H9 (cell line): ENCODE measurements at regions not wholly inside any gene's neighbourhood (a gene's known extent, or its start where the extent isn't known, plus 50 kb on each side); places are given as distances from the start of the nearest gene placed in this dataset.
"Not testable (repeated sequence)": the region's sequence is repeated elsewhere in the genome, so short reads cannot be mapped to it uniquely, and the experiment has no call there.

Experiments
- DNase-seq: peaks from one replicate; pipeline ENCODE4 v3.0.0-alpha.2; 2017
- H2AFZ ChIP-seq: one replicate; pipeline ENCODE4 v1.6.1; 2013; ENCODE audit warnings: mild to moderate bottlenecking, low read length, control low read depth, moderate library complexity
- H2AK5ac ChIP-seq: 2 replicates; pipeline ENCODE4 v1.6.1; 2013; ENCODE audit warnings: low read length, control low read depth, mixed read lengths; ENCODE audit not compliant: insufficient read length
- H2BK120ac ChIP-seq: one replicate; pipeline ENCODE4 v1.6.1; 2013; ENCODE audit warnings: low read depth, mild to moderate bottlenecking, low read length, control low read depth, inconsistent platforms; ENCODE audit not compliant: poor library complexity, severe bottlenecking
- H2BK12ac ChIP-seq: 2 replicates; pipeline ENCODE4 v1.6.1; 2013; ENCODE audit warnings: low read length, control low read depth, mixed read lengths, low read depth; ENCODE audit not compliant: insufficient read length
- H2BK15ac ChIP-seq: 2 replicates; pipeline ENCODE4 v1.6.1; 2013; ENCODE audit warnings: low read depth, low read length, control low read depth
- H2BK20ac ChIP-seq: one replicate; pipeline ENCODE4 v1.6.1; 2013; ENCODE audit warnings: low read depth, mild to moderate bottlenecking, low read length, control low read depth, inconsistent platforms; ENCODE audit not compliant: poor library complexity, severe bottlenecking
- H2BK5ac ChIP-seq: 2 replicates; pipeline ENCODE4 v1.6.1; 2013; ENCODE audit warnings: low read length, control low read depth, mixed read lengths; ENCODE audit not compliant: insufficient read length
- H3K14ac ChIP-seq: 2 replicates; pipeline ENCODE4 v1.6.1; 2013; ENCODE audit warnings: low read length, control low read depth; ENCODE audit not compliant: insufficient read depth
- H3K18ac ChIP-seq: 2 replicates; pipeline ENCODE4 v1.6.1; 2013; ENCODE audit warnings: low read depth, mild to moderate bottlenecking, mixed read lengths, low read length, control low read depth; ENCODE audit not compliant: insufficient read length
- H3K23ac ChIP-seq: 2 replicates; pipeline ENCODE4 v1.6.1; 2013; ENCODE audit warnings: low read length, control low read depth, mixed read lengths, low read depth; ENCODE audit not compliant: insufficient read length
- H3K23me2 ChIP-seq: 2 replicates; pipeline ENCODE4 v1.6.1; 2013; ENCODE audit warnings: low read depth, mild to moderate bottlenecking, mixed read lengths, low read length, control low read depth; ENCODE audit not compliant: insufficient read length, poor library complexity, severe bottlenecking
- H3K27ac ChIP-seq: 2 replicates; pipeline ENCODE4 v1.5.1; 2013; ENCODE audit warnings: low read length, control low read depth, mixed read lengths, low read depth; ENCODE audit not compliant: insufficient read length
- H3K27me3 ChIP-seq: 2 replicates; pipeline ENCODE4 v1.6.1; 2013; ENCODE audit warnings: low read length, control low read depth, inconsistent platforms; ENCODE audit not compliant: insufficient read depth
- H3K4ac ChIP-seq: 2 replicates; pipeline ENCODE4 v1.6.1; 2013; ENCODE audit warnings: low read depth, mild to moderate bottlenecking, control low read depth, inconsistent platforms, low read length, moderate library complexity
- H3K4me1 ChIP-seq: 2 replicates; pipeline ENCODE4 v1.6.1; 2013; ENCODE audit warnings: low read length, control low read depth, inconsistent platforms; ENCODE audit not compliant: insufficient read depth
- H3K4me2 ChIP-seq: 2 replicates; pipeline ENCODE4 v1.6.1; 2013; ENCODE audit warnings: low read length, control low read depth, mixed read lengths; ENCODE audit not compliant: insufficient read length, insufficient read depth
- H3K56ac ChIP-seq: 2 replicates; pipeline ENCODE4 v1.6.1; 2013; ENCODE audit warnings: low read depth, mild to moderate bottlenecking, mixed read lengths, low read length, control low read depth; ENCODE audit not compliant: insufficient read length
- H3K79me1 ChIP-seq: 2 replicates; pipeline ENCODE4 v1.6.1; 2013; ENCODE audit warnings: low read depth, mild to moderate bottlenecking, moderate library complexity, low read length, control low read depth, inconsistent platforms; ENCODE audit not compliant: insufficient read depth, poor library complexity, severe bottlenecking
- H3K79me2 ChIP-seq: 2 replicates; pipeline ENCODE4 v1.6.1; 2013; ENCODE audit warnings: low read length, control low read depth, inconsistent platforms; ENCODE audit not compliant: insufficient read depth
- H3K9ac ChIP-seq: 2 replicates; pipeline ENCODE4 v1.6.1; 2013; ENCODE audit warnings: low read length, control low read depth, mixed read lengths; ENCODE audit not compliant: insufficient read length; ENCODE audit errors: extremely low read depth
- H3K9me3 ChIP-seq: one replicate; pipeline ENCODE4 v1.6.1; 2013; ENCODE audit warnings: low read depth, low read length, inconsistent platforms; ENCODE audit not compliant: control insufficient read depth
- H3T11ph ChIP-seq: one replicate; pipeline ENCODE4 v1.6.1; 2013; ENCODE audit warnings: mild to moderate bottlenecking, low read length, control low read depth, inconsistent platforms
- H4K20me1 ChIP-seq: one replicate; pipeline ENCODE4 v1.6.1; 2013; ENCODE audit not compliant: control insufficient read depth, insufficient read length, insufficient read depth
- H4K5ac ChIP-seq: 2 replicates; pipeline ENCODE4 v1.6.1; 2013; ENCODE audit warnings: low read depth, mild to moderate bottlenecking, mixed read lengths, low read length, control low read depth; ENCODE audit not compliant: insufficient read length
- H4K8ac ChIP-seq: replicated peaks from 2 replicates; pipeline ENCODE4 v1.6.1; 2013; ENCODE audit warnings: low read length, control low read depth, mixed read lengths, low read depth; ENCODE audit not compliant: insufficient read length
- H4K91ac ChIP-seq: 2 replicates; pipeline ENCODE4 v1.6.1; 2013; ENCODE audit warnings: low read depth, mild to moderate bottlenecking, moderate library complexity, mixed read lengths, low read length, control low read depth; ENCODE audit not compliant: insufficient read length
- H3K27ac Mint-ChIP-seq, 3 experiments: 2 replicates in 2 of 3; 3 replicates in 1 of 3; pipeline ENCODE4 v1.8.0; 2020 to 2021; ENCODE audit warnings: mixed read lengths in 3 of 3, mild to moderate bottlenecking in 1 of 3, moderate library complexity in 1 of 3
- H3K27me3 Mint-ChIP-seq: 2 replicates; pipeline ENCODE4 v1.8.0; 2021; ENCODE audit warnings: low read depth, mild to moderate bottlenecking, moderate library complexity, mixed read lengths
- H3K36me3 Mint-ChIP-seq, 3 experiments: 2 replicates in 2 of 3; 3 replicates in 1 of 3; pipeline ENCODE4 v1.8.0; 2020 to 2021; ENCODE audit warnings: low read depth in 3 of 3, mixed read lengths in 3 of 3; ENCODE audit not compliant: insufficient read depth in 1 of 3
- H3K4me1 Mint-ChIP-seq, 2 experiments: 2 replicates each; pipeline ENCODE4 v1.8.0; 2020; ENCODE audit warnings: mixed read lengths in 2 of 2
- H3K4me3 Mint-ChIP-seq, 2 experiments: 2 replicates in 1 of 2; 3 replicates in 1 of 2; pipeline ENCODE4 v1.8.0; 2020 to 2021; ENCODE audit warnings: mild to moderate bottlenecking in 2 of 2, mixed read lengths in 2 of 2, moderate library complexity in 1 of 2
- H3K9me3 Mint-ChIP-seq, 2 experiments: 2 replicates in 1 of 2; 3 replicates in 1 of 2; pipeline ENCODE4 v1.8.0; 2020; ENCODE audit warnings: mild to moderate bottlenecking in 2 of 2, mixed read lengths in 2 of 2, moderate library complexity in 1 of 2
- CTCF ChIP-seq: fragments of 200-600 bp; sonication (generic); conservative IDR thresholded peaks from 3 replicates; pipeline ENCODE4 v1.8.0; 2021; ENCODE audit warnings: antibody characterized with exemption, mild to moderate bottlenecking
- WGBS: extraction: QIAGEN DNeasy Blood & Tissue Kit; methylation state at CpG from one replicate; pipeline ENCODE4 v1.1.7; 2013; ENCODE audit warnings: missing lambda C conversion rate, low lambda C conversion rate, mixed read lengths; ENCODE audit not compliant: insufficient read length; ENCODE audit errors: extremely low coverage; 5-methylcytosine and 5-hydroxymethylcytosine counted together

GRCh38 chr12:33093534-33093933, 197.0 kb upstream of the PKP2 start:
- Histone ChIP-seq H3T11ph (no peak overlapping the region), H4K8ac (no peak overlapping the region), H2BK20ac (no peak overlapping the region), H3K9ac (no peak overlapping the region), H3K4me2 (no peak overlapping the region), H2BK5ac (no peak overlapping the region), H2BK120ac (no peak overlapping the region), H3K4ac (no peak overlapping the region), H3K56ac (no peak overlapping the region), H3K14ac (no peak overlapping the region), H2AK5ac (no peak overlapping the region), H4K20me1 (no peaks in the 10 kb centered on the region), H2BK15ac (no peak overlapping the region), H2AFZ (no peak overlapping the region), H4K5ac (no peak overlapping the region), H3K9me3 (no peaks in the 10 kb centered on the region), H3K79me2 (no peaks in the 10 kb centered on the region), H3K18ac (no peak overlapping the region), H4K91ac (no peak overlapping the region), H3K27ac (no peak overlapping the region), H3K27me3 (no peaks in the 10 kb centered on the region), H3K4me1 (no peaks in the 10 kb centered on the region), H3K23me2 (no peaks in the 10 kb centered on the region), H2BK12ac (no peak overlapping the region), H3K23ac (no peak overlapping the region), H3K79me1 (no peaks in the 10 kb centered on the region)
- no CpG with 5 or more reads among the region's 2 CpGs for WGBS
- H3K4me3 Mint-ChIP-seq = no peak overlapping the region
- H3K4me1 Mint-ChIP-seq = peaks cover 12 to 20% of the 10 kb centered on the region in 2 experiments
- DNase-seq = no peak
- H3K27me3 Mint-ChIP-seq = no peaks in the 10 kb centered on the region
- H3K36me3 Mint-ChIP-seq = peaks cover 0 to 9% (median 0%) of the 10 kb centered on the region in 3 experiments; a peak in 5 of 7 replicates
- no peak for TF ChIP-seq CTCF
- peaks cover 0 to 12% of the 10 kb centered on the region in 2 experiments; a peak in 3 of 5 replicates for H3K9me3 Mint-ChIP-seq
- H3K27ac Mint-ChIP-seq = no peak overlapping the region

- H3K9me3 Mint-ChIP-seq, H3K4me1 Mint-ChIP-seq: not testable (repeated sequence)
Measured at GRCh38 chr12:33087876-33088275, 191.3 kb upstream of the PKP2 start.

More at GRCh38 chr12:33087876-33088275, 191.3 kb upstream of the PKP2 start:
- not testable (repeated sequence) for H4K8ac ChIP-seq, H2BK15ac ChIP-seq, H4K5ac ChIP-seq, H4K91ac ChIP-seq, H3K36me3 Mint-ChIP-seq, H4K20me1 ChIP-seq, H3K79me2 ChIP-seq, H3K4me3 Mint-ChIP-seq, H2BK12ac ChIP-seq, H3K9me3 ChIP-seq, H3K4ac ChIP-seq, H2AK5ac ChIP-seq, H3K4me2 ChIP-seq, H2BK5ac ChIP-seq, H3K14ac ChIP-seq, H3K27ac ChIP-seq, H3K27me3 Mint-ChIP-seq, DNase-seq, H3K27ac Mint-ChIP-seq, H3K9ac ChIP-seq, H2BK120ac ChIP-seq, H3K56ac ChIP-seq, H3K18ac ChIP-seq, H2AFZ ChIP-seq, H3K4me1 ChIP-seq, H3K79me1 ChIP-seq, H3K27me3 ChIP-seq, H2BK20ac ChIP-seq, H3K23ac ChIP-seq, H3T11ph ChIP-seq, H3K23me2 ChIP-seq
- WGBS = no CpG with 5 or more reads among the region's 1 CpG
